ENCODE measurements at regions not wholly inside any gene's neighbourhood (a gene's known extent, or its start where the extent isn't known, plus 50 kb on each side); places are given as distances from the start of the nearest gene placed in this dataset.

DNA sequence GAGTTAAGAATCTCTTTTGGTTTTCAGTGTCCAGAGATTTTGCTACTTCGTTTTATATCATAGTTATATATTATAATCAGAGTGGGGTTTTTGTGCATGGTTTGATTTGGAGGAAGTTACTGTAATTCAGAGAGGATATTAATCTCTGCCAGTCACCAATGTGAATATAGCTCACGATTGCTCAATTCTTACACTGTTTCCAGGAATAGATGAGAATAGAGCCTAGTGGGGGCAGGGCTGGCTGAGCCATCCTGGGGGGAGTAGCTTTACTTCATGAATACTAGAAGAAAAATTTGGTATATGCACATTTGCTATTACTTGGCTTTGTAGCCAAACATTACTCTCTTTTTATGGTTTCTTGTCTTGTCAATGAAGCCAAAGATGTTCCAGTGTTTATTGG is 60.9 kb upstream of the TRPC3 start:
- Histone ChIP-seq H3K9ac (replicated peaks in 1 of 4; ENCODE audit: extremely low read depth in 1 of 4, low read depth in 3 of 4, low read length in 3 of 4) (no peak overlapping the region), H2BK20ac (ENCODE audit: low read length) (no peak overlapping the region), H3K9me3 (ENCODE audit: insufficient read depth in 2 of 2, low read depth in 1 of 2, low read length in 1 of 2) (no peaks in the 10 kb centered on the region), H3K23ac (ENCODE audit: insufficient read length) (no peak overlapping the region), H3K56ac (replicated peaks; ENCODE audit: insufficient read length, low read depth, low read length) (no peak overlapping the region), H2AK5ac (ENCODE audit: low read depth, low read length) (no peak overlapping the region), H2AFZ (ENCODE audit: low read length) (no peak overlapping the region), H3K23me2 (ENCODE audit: low read depth, low read length) (no peaks in the 10 kb centered on the region), H3K4me1 (replicated peaks in 1 of 4; ENCODE audit: control insufficient read depth in 3 of 4, insufficient read depth in 4 of 4, low read length in 3 of 4) (no peaks in the 10 kb centered on the region), H4K20me1 (replicated peaks in 1 of 2; ENCODE audit: control insufficient read depth in 1 of 2, insufficient read depth in 2 of 2, low read length in 2 of 2) (no peaks in the 10 kb centered on the region), H2BK5ac (ENCODE audit: low read depth, low read length) (no peak overlapping the region), H4K91ac (replicated peaks; ENCODE audit: insufficient read length, low read length) (no peak overlapping the region), H4K8ac (ENCODE audit: extremely low read depth, insufficient read depth, low read length) (no peak overlapping the region), H3K79me2 (ENCODE audit: control insufficient read depth in 1 of 2, insufficient read depth in 2 of 2, low read length in 2 of 2) (no peaks in the 10 kb centered on the region), H3K18ac (ENCODE audit: extremely low read depth, low read length) (no peak overlapping the region), H3K36me3 (ENCODE audit: control insufficient read depth in 2 of 4, insufficient read depth in 4 of 4, low read length in 3 of 4) (no peaks in the 10 kb centered on the region; a peak in 1 of 8 replicates), H2BK120ac (replicated peaks; ENCODE audit: low read depth, low read length) (no peak overlapping the region), H3K27ac (ENCODE audit: low read depth, low read length) (no peak overlapping the region), H3K14ac (ENCODE audit: insufficient read length) (no peak overlapping the region), H4K5ac (ENCODE audit: insufficient read length, low read depth, low read length) (no peak overlapping the region), H3K4me2 (ENCODE audit: insufficient read depth in 1 of 2, low read depth in 2 of 2, low read length in 2 of 2) (no peak overlapping the region), H3K79me1 (ENCODE audit: low read depth, low read length) (no peaks in the 10 kb centered on the region), H3K4me3 (ENCODE audit: extremely low read depth in 1 of 4, insufficient read depth in 2 of 4, low read depth in 3 of 4, low read length in 4 of 4) (no peak overlapping the region), H2BK12ac (ENCODE audit: low read depth, low read length) (no peak overlapping the region), H3K27me3 (replicated peaks in 1 of 4; ENCODE audit: control insufficient read depth in 3 of 4, extremely low read depth in 1 of 4, insufficient read depth in 3 of 4, low read length in 3 of 4) (no peaks in the 10 kb centered on the region), H2BK15ac (ENCODE audit: low read length) (no peak overlapping the region), H3K4ac (replicated peaks; ENCODE audit: insufficient read length, low read depth, low read length) (no peak overlapping the region)
- FAIRE-seq (no peak), DNase-seq (ENCODE audit: low read depth in 1 of 2, low spot score in 2 of 2) (no peak)
- ChIA-PET CTCF (ENCODE audit: partially characterized antibody) (interaction anchor here (1.1 to 2.7 kb wide), 3 partner anchors 10 to 62 kb away, joined by 4 to 9 read pairs (median 4); no protein-coding TSS in a partner anchor), POLR2A (ENCODE audit: partially characterized antibody) (no interaction called here)
- TF ChIP-seq TAF1 (IDR thresholded peaks at IDR 0.05; ENCODE audit: low read depth, low read length): no peak
- WGBS, 2 experiments (ENCODE audit: extremely low coverage in 1 of 2, insufficient coverage in 1 of 2, insufficient read length in 1 of 2, insufficient replicate concordance in 2 of 2, low coverage in 1 of 2, low lambda C conversion rate in 2 of 2, missing lambda C conversion rate in 1 of 2): 85% methylated on average over 2 of the region's 2 CpGs; no CpG with 5 or more reads in 1 of the 2 experiments

Data from H1 (cell line).